ENCODE measurements at regions not wholly inside any gene's neighbourhood (a gene's known extent, or its start where the extent isn't known, plus 50 kb on each side); places are given as distances from the start of the nearest gene placed in this dataset.
"Not testable (repeated sequence)": the region's sequence is repeated elsewhere in the genome, so short reads cannot be mapped to it uniquely, and the experiment has no call there.

GRCh38 chr2:87621139-87621538, 126.7 kb upstream of the PLGLB2 start:
- H3K27ac Mint-ChIP-seq; H3K4me3 Mint-ChIP-seq; ATAC-seq; H3K4me1 Mint-ChIP-seq; DNase-seq (ENCODE audit: low spot score in 2 of 2); H3K9me3 Mint-ChIP-seq; H3K36me3 Mint-ChIP-seq: not testable (repeated sequence)

GRCh38 chr2:87622720-87623119, 125.2 kb upstream of the PLGLB2 start:
- not testable (repeated sequence) for ATAC-seq; H3K27ac Mint-ChIP-seq; H3K36me3 Mint-ChIP-seq; H3K4me3 Mint-ChIP-seq; H3K4me1 Mint-ChIP-seq; H3K9me3 Mint-ChIP-seq; DNase-seq (ENCODE audit: low spot score in 2 of 2)

GRCh38 chr2:87629491-87630458, 118.1 kb upstream of the PLGLB2 start:
- ATAC-seq, result peak; percentile 72
- H3K27ac Mint-ChIP-seq; DNase-seq (ENCODE audit: low spot score in 2 of 2); H3K9me3 Mint-ChIP-seq; H3K4me3 Mint-ChIP-seq; H3K36me3 Mint-ChIP-seq; H3K4me1 Mint-ChIP-seq: not testable (repeated sequence)

- H3K27ac Mint-ChIP-seq; H3K36me3 Mint-ChIP-seq; H3K4me1 Mint-ChIP-seq; DNase-seq (ENCODE audit: low spot score in 2 of 2); H3K4me3 Mint-ChIP-seq; H3K9me3 Mint-ChIP-seq: not testable (repeated sequence)
- ATAC-seq, result peak; percentile 42
These were observed 117.0 kb upstream of the PLGLB2 start for GRCh38 chr2:87630892-87631291.

- Mint-ChIP-seq H3K27ac (peak overlapping the region; percentile 86), H3K4me3 (peak overlapping the region; percentile 53)
- H3K9me3 Mint-ChIP-seq; H3K4me1 Mint-ChIP-seq; DNase-seq (ENCODE audit: low spot score in 2 of 2); H3K36me3 Mint-ChIP-seq: not testable (repeated sequence)
- peak; percentile 65 for ATAC-seq
These were observed 116.5 kb upstream of the PLGLB2 start for GRCh38 chr2:87631402-87631801.

- Mint-ChIP-seq H3K4me3 (peak overlapping the region; percentile 43), H3K27ac (peak overlapping the region; percentile 89)
- not testable (repeated sequence) for H3K9me3 Mint-ChIP-seq; DNase-seq (ENCODE audit: low spot score in 2 of 2); H3K4me1 Mint-ChIP-seq; H3K36me3 Mint-ChIP-seq
- ATAC-seq, result peak; percentile 65
These were observed 114.5 kb upstream of the PLGLB2 start for GRCh38 chr2:87633287-87633963.

- H3K4me1 Mint-ChIP-seq; H3K9me3 Mint-ChIP-seq; DNase-seq (ENCODE audit: low spot score in 2 of 2); H3K36me3 Mint-ChIP-seq: not testable (repeated sequence)
- Mint-ChIP-seq H3K27ac (peak overlapping the region; percentile 89), H3K4me3 (peak overlapping the region; percentile 43)
- ATAC-seq, result peak; percentile 76
These were observed 113.8 kb upstream of the PLGLB2 start for GRCh38 chr2:87634106-87634505.

- not testable (repeated sequence) for H3K4me1 Mint-ChIP-seq; DNase-seq (ENCODE audit: low spot score in 2 of 2); H3K9me3 Mint-ChIP-seq; H3K36me3 Mint-ChIP-seq
- peak; percentile 58 for ATAC-seq
- peak overlapping the region; percentile 43 for H3K4me3 Mint-ChIP-seq
- H3K27ac Mint-ChIP-seq, result peak overlapping the region; percentile 89
These were observed 112.8 kb upstream of the PLGLB2 start for GRCh38 chr2:87634971-87635650.

GRCh38 chr2:87636246-87636645, 111.6 kb upstream of the PLGLB2 start:
- not testable (repeated sequence) for H3K4me3 Mint-ChIP-seq, H3K9me3 Mint-ChIP-seq, H3K36me3 Mint-ChIP-seq, ATAC-seq, H3K27ac Mint-ChIP-seq, H3K4me1 Mint-ChIP-seq
- DNase-seq (ENCODE audit: low spot score in 2 of 2), result peak in 1 of 2 donors; percentile 40

GRCh38 chr2:87636735-87637134, 111.2 kb upstream of the PLGLB2 start:
- not testable (repeated sequence) for H3K9me3 Mint-ChIP-seq, H3K27ac Mint-ChIP-seq, ATAC-seq, H3K4me1 Mint-ChIP-seq, H3K4me3 Mint-ChIP-seq, H3K36me3 Mint-ChIP-seq
- peak in 1 of 2 donors; percentile 40 for DNase-seq (ENCODE audit: low spot score in 2 of 2)

- H3K4me1 Mint-ChIP-seq, ATAC-seq, H3K36me3 Mint-ChIP-seq, H3K4me3 Mint-ChIP-seq, H3K27ac Mint-ChIP-seq, H3K9me3 Mint-ChIP-seq: not testable (repeated sequence)
- DNase-seq (ENCODE audit: low spot score in 2 of 2), result peak in 1 of 2 donors; percentile 45
These were observed 110.5 kb upstream of the PLGLB2 start for GRCh38 chr2:87637249-87637990.

- not testable (repeated sequence) for H3K4me1 Mint-ChIP-seq, H3K27ac Mint-ChIP-seq, ATAC-seq, H3K9me3 Mint-ChIP-seq, H3K36me3 Mint-ChIP-seq, H3K4me3 Mint-ChIP-seq
- peak in 1 of 2 donors; percentile 42 for DNase-seq (ENCODE audit: low spot score in 2 of 2)
These were observed 109.6 kb upstream of the PLGLB2 start for GRCh38 chr2:87638114-87638807.

- ATAC-seq, H3K9me3 Mint-ChIP-seq, H3K27ac Mint-ChIP-seq, H3K4me1 Mint-ChIP-seq, H3K4me3 Mint-ChIP-seq, H3K36me3 Mint-ChIP-seq: not testable (repeated sequence)
- DNase-seq (ENCODE audit: low spot score in 2 of 2), result peak in 1 of 2 donors; percentile 26
These were observed 109.0 kb upstream of the PLGLB2 start for GRCh38 chr2:87638872-87639271.

GRCh38 chr2:87639801-87640440, 108.0 kb upstream of the PLGLB2 start:
- ATAC-seq, H3K36me3 Mint-ChIP-seq, H3K27ac Mint-ChIP-seq, H3K9me3 Mint-ChIP-seq, H3K4me3 Mint-ChIP-seq, H3K4me1 Mint-ChIP-seq: not testable (repeated sequence)
- peak in 1 of 2 donors; percentile 18 for DNase-seq (ENCODE audit: low spot score in 2 of 2)

Data from stimulated activated effector memory CD8-positive, alpha-beta T cell treated with anti-CD3 and anti-CD28 coated beads, Interleukin-12 subunit alpha, Interleukin-12 subunit beta, amount 100 ng/mL, for 72 hours (primary cell).